HG02970 (cell line): ENCODE measurements at regions not wholly inside any gene's neighbourhood (a gene's known extent, or its start where the extent isn't known, plus 50 kb on each side); places are given as distances from the start of the nearest gene placed in this dataset.
A peak's percentile ranks its signal among the peaks of the same experiment; 100 is the strongest.

Source experiments
- ATAC-seq: cut with Tn5 transposase; IDR thresholded peaks from one replicate; pipeline ENCODE4 v1.9.1; 2021; ENCODE audit warnings: mild to moderate bottlenecking, moderate library complexity, moderate number of reproducible peaks; ENCODE audit not compliant: unreplicated experiment, low FRiP score

- no peak for ATAC-seq
Observed at GRCh38 chr5:86968301-86968753, 299.4 kb upstream of the RASA1 start.

- ATAC-seq, result no peak
Observed at GRCh38 chr5:86970361-86970760, 297.3 kb upstream of the RASA1 start.

GRCh38 chr5:86971034-86971571, 296.6 kb upstream of the RASA1 start:
- ATAC-seq, result no peak

GRCh38 chr5:86974955-86975354, 292.7 kb upstream of the RASA1 start:
- ATAC-seq, result no peak

GRCh38 chr5:86977190-86977589, 290.5 kb upstream of the RASA1 start:
- ATAC-seq, result no peak

GRCh38 chr5:86977808-86978207, 289.9 kb upstream of the RASA1 start:
- no peak for ATAC-seq

GRCh38 chr5:86979811-86980411, 287.8 kb upstream of the RASA1 start:
- ATAC-seq, result no peak

- no peak for ATAC-seq
Observed at GRCh38 chr5:86981898-86982297, 285.8 kb upstream of the RASA1 start.

- no peak for ATAC-seq
Observed at GRCh38 chr5:86983208-86983607, 284.5 kb upstream of the RASA1 start.

GRCh38 chr5:86986837-86987236, 280.8 kb upstream of the RASA1 start:
- no peak for ATAC-seq

GRCh38 chr5:86997516-86997915, 270.2 kb upstream of the RASA1 start:
- no peak for ATAC-seq

GRCh38 chr5:86999951-87000350, 267.7 kb upstream of the RASA1 start:
- ATAC-seq, result no peak

- no peak for ATAC-seq
Observed at GRCh38 chr5:87002485-87002884, 265.2 kb upstream of the RASA1 start.

- ATAC-seq, result no peak
Observed at GRCh38 chr5:87004101-87004500, 263.6 kb upstream of the RASA1 start.

- ATAC-seq, result no peak
Observed at GRCh38 chr5:87007737-87008136, 259.9 kb upstream of the RASA1 start.

GRCh38 chr5:87008751-87009560, 258.7 kb upstream of the RASA1 start:
- no peak for ATAC-seq

- no peak for ATAC-seq
Observed at GRCh38 chr5:87010736-87011135, 256.9 kb upstream of the RASA1 start.

GRCh38 chr5:87015901-87016300, 251.8 kb upstream of the RASA1 start:
- ATAC-seq, result no peak

GRCh38 chr5:87020099-87020934, 247.4 kb upstream of the RASA1 start:
- peak; percentile 87 for ATAC-seq

GRCh38 chr5:87022415-87022814, 245.3 kb upstream of the RASA1 start:
- ATAC-seq, result no peak

- ATAC-seq, result no peak
Observed at GRCh38 chr5:87027570-87027969, 240.1 kb upstream of the RASA1 start.
